Activated CD8-positive, alpha-beta T cell treated with anti-CD3 and anti-CD28 coated beads, Interleukin-2, amount 10 ng/mL, durations not matched to agents 7 days and 5 days (primary cell): ENCODE measurements at regions not wholly inside any gene's neighbourhood (a gene's known extent, or its start where the extent isn't known, plus 50 kb on each side); places are given as distances from the start of the nearest gene placed in this dataset.
"Not testable (repeated sequence)": the region's sequence is repeated elsewhere in the genome, so short reads cannot be mapped to it uniquely, and the experiment has no call there.

Experiments
- ATAC-seq: fragments of 150-1000 bp; cut with Tn5 transposase; one replicate; pipeline ENCODE4 v1.10.0; 2021; ENCODE audit warnings: moderate library complexity
- CTCF ChIA-PET: fragments of 350-600 bp; sonication (Branson Sonifier 250); formaldehyde crosslinking; loops from one replicate; lab custom pipeline; 2021; ENCODE audit warnings: antibody characterized with exemption; lab: Charles Lee
- POLR2A ChIA-PET: fragments of 350-600 bp; sonication (Branson Sonifier 250); formaldehyde crosslinking; loops from one replicate; lab custom pipeline; 2021; ENCODE audit warnings: antibody characterized with exemption; lab: Charles Lee
- DNase-seq: peaks from one replicate; pipeline ENCODE4 v3.0.0-alpha.2; 2020
- H3K27ac Mint-ChIP-seq: one replicate; pipeline ENCODE4 v1.8.0; 2021; ENCODE audit warnings: mild to moderate bottlenecking, mixed read lengths
- H3K27me3 Mint-ChIP-seq: one replicate; pipeline ENCODE4 v1.8.0; 2021; ENCODE audit warnings: low read depth, mixed read lengths
- H3K36me3 Mint-ChIP-seq: one replicate; pipeline ENCODE4 v1.8.0; 2021; ENCODE audit warnings: low read depth, mixed read lengths
- H3K4me1 Mint-ChIP-seq: one replicate; pipeline ENCODE4 v1.8.0; 2021; ENCODE audit warnings: low read depth, mixed read lengths
- H3K4me3 Mint-ChIP-seq: one replicate; pipeline ENCODE4 v1.8.0; 2021; ENCODE audit warnings: mild to moderate bottlenecking, mixed read lengths
- H3K9me3 Mint-ChIP-seq: one replicate; pipeline ENCODE4 v1.8.0; 2022; ENCODE audit warnings: mixed read lengths; ENCODE audit not compliant: insufficient read depth

DNA sequence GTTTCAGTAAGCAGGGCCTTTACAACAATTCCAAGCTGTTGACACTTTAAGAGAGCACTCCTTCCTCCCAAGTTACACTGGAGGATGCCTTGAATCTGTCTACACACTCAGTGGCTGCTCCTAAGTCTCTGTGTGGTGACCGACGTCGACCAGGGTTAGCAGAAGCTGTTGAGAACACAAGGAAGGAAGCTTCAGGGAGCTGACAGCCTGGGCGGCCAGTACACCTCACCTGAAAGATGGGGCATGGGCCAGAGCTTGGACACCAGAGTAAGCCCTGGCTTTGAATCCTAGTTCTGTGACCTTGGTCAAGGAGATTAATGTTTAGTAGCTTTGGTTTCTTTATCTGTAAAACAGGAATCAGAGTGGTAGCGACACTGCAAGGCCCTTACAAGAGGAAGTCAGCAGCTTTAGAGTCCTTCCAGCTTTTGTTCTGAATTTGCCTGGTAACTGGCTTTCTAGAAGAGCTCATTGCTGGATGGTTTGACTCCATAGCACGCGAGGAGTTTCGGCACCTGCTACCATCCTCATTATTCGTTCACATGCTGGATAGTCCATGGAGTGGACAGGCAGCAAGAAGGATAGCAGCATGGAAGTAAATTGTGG is 214.2 kb downstream of the FGF9 start:
- H3K4me3 Mint-ChIP-seq = no peak overlapping the region
- CTCF ChIA-PET = no interaction called here
- ATAC-seq = no peak

GRCh38 chr13:21885714-21886224 is 214.9 kb downstream of the FGF9 start:
- Mint-ChIP-seq H3K36me3 (no peaks in the 10 kb centered on the region), H3K27ac (no peak overlapping the region), H3K27me3 (no peaks in the 10 kb centered on the region), H3K9me3 (no peaks in the 10 kb centered on the region), H3K4me1 (no peaks in the 10 kb centered on the region), H3K4me3 (no peak overlapping the region)
- ChIA-PET CTCF (no interaction called here), POLR2A (no interaction called here)
- ATAC-seq (no peak), DNase-seq (no peak)

More for the DNA sequence above, 214.2 kb downstream of the FGF9 start:
- Mint-ChIP-seq H3K27ac (no peak overlapping the region), H3K27me3 (no peaks in the 10 kb centered on the region), H3K9me3 (no peaks in the 10 kb centered on the region), H3K36me3 (no peaks in the 10 kb centered on the region), H3K4me1 (no peaks in the 10 kb centered on the region)
- no peak for DNase-seq
- POLR2A ChIA-PET = no interaction called here

DNA sequence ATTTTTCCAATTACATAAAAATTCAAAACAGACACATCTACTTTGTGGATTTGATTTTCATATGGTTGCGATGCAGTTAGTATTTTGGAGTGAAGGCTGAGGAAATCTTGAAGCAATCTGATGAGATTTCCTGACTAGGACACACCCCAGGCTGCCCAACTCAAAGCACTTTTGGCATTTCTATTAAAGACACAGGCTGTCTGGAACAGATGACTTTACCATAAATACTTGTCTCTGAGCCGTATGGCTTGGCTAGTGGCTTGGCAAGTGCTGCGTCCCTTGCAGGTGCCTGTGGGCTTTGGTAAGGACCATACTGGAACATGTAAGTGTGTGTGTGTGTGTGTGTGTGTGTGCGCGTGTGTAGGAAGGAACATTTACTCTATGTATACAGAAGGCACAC is 218.8 kb downstream of the FGF9 start:
- no peaks in the 10 kb centered on the region for H3K4me1 Mint-ChIP-seq
- no peak overlapping the region for H3K27ac Mint-ChIP-seq
- no peaks in the 10 kb centered on the region for H3K9me3 Mint-ChIP-seq
- POLR2A ChIA-PET = no interaction called here
- H3K4me3 Mint-ChIP-seq = no peak overlapping the region
- no peaks in the 10 kb centered on the region for H3K27me3 Mint-ChIP-seq
- DNase-seq = no peak
- CTCF ChIA-PET = no interaction called here
- H3K36me3 Mint-ChIP-seq = no peaks in the 10 kb centered on the region
- no peak for ATAC-seq

- CTCF ChIA-PET, H3K27me3 Mint-ChIP-seq, DNase-seq, H3K36me3 Mint-ChIP-seq, H3K4me3 Mint-ChIP-seq, H3K27ac Mint-ChIP-seq, ATAC-seq, POLR2A ChIA-PET, H3K9me3 Mint-ChIP-seq, H3K4me1 Mint-ChIP-seq: not testable (repeated sequence)
Measured at GRCh38 chr13:21890220-21890619, 219.3 kb downstream of the FGF9 start.

- CTCF ChIA-PET = no interaction called here
- POLR2A ChIA-PET = no interaction called here
- DNase-seq (no peak), ATAC-seq (no peak)
- no peaks in the 10 kb centered on the region for H3K36me3 Mint-ChIP-seq
- no peak overlapping the region for H3K4me3 Mint-ChIP-seq
- H3K9me3 Mint-ChIP-seq = no peaks in the 10 kb centered on the region
- H3K27ac Mint-ChIP-seq = no peak overlapping the region
- no peaks in the 10 kb centered on the region for H3K27me3 Mint-ChIP-seq
- no peaks in the 10 kb centered on the region for H3K4me1 Mint-ChIP-seq
Measured at GRCh38 chr13:21894091-21894490, 223.2 kb downstream of the FGF9 start.

DNA sequence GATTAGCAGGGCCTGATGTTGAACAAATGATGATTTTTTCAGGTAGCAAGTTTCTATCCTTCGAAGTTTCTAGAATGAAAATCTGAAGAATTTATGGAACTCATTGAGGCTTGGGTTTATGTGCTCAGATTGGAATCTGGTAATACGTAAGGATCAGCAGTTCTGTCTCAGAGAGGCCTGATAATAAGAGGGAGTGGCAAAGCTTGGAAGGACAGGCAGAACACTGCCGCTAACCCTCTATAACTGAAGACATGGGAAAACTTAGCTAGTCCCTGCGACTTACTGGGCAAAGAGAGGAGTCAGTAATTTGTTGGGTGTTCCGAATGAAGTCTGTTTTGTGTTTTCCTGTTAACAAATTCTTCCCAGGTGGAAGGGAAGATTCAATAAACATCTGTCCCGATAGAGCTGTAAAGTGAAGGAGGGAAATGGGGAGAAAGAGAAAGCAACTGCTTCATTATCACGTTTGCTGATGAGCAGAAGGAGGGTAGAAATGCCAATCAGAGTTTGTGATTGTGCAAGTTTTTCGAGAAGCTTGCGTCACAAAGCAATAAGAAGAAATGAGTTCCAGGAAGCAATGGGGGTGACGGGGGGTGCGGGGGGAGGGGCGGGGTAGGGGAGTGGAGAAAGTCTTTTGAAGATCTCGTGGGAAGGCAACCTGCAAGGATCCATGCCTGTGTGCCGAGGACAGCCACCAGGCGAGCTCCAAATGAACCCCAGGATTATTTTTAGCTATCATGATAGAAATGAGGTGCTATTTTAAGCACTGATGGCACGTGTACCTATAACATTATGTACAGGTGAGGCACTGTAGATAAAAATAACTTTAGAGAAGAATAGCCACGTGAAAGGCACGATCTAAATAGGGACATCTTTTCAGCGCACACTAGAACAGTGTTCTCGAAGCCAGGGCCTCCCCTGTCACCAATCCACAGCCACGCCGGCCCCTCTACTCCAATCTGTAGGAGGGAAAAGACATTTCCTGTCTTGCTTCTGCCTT is 224.1 kb downstream of the FGF9 start:
- Mint-ChIP-seq H3K27ac (no peak overlapping the region), H3K4me1 (no peaks in the 10 kb centered on the region), H3K36me3 (no peaks in the 10 kb centered on the region), H3K4me3 (no peak overlapping the region), H3K9me3 (no peaks in the 10 kb centered on the region), H3K27me3 (no peaks in the 10 kb centered on the region)
- ATAC-seq (no peak), DNase-seq (no peak)
- ChIA-PET CTCF (no interaction called here), POLR2A (no interaction called here)

GRCh38 chr13:21895779-21896178 is 224.9 kb downstream of the FGF9 start:
- H3K27ac Mint-ChIP-seq = no peak overlapping the region
- ChIA-PET CTCF (no interaction called here), POLR2A (no interaction called here)
- ATAC-seq (no peak), DNase-seq (no peak)
- H3K36me3 Mint-ChIP-seq = no peaks in the 10 kb centered on the region
- H3K9me3 Mint-ChIP-seq = no peaks in the 10 kb centered on the region
- no peak overlapping the region for H3K4me3 Mint-ChIP-seq
- no peaks in the 10 kb centered on the region for H3K4me1 Mint-ChIP-seq
- H3K27me3 Mint-ChIP-seq = no peaks in the 10 kb centered on the region

DNA sequence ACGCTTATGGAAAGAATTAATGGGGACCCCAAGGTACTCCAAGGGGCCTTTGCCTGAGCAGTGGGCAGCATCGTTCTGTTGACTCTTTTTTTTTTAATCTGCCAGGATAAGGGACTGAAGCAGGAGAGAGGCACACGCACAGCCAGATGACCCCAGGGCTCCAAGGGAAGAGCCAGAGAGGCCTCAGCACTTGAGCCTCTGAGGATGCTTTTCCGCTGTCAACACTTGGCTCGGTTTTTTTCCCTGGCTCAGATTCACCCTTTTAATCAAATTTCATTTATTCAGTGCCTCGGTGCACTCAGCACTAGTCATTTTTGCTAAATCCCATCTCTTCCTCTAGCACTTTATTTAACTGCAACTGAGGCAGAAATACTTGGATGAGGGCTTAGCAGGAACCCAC is 226.3 kb downstream of the FGF9 start:
- Mint-ChIP-seq H3K4me1 (no peaks in the 10 kb centered on the region), H3K36me3 (no peaks in the 10 kb centered on the region), H3K4me3 (no peak overlapping the region), H3K27me3 (no peaks in the 10 kb centered on the region), H3K27ac (no peak overlapping the region), H3K9me3 (no peaks in the 10 kb centered on the region)
- ATAC-seq (no peak), DNase-seq (no peak)
- ChIA-PET POLR2A (no interaction called here), CTCF (no interaction called here)

GRCh38 chr13:21898459-21898858 is 227.6 kb downstream of the FGF9 start:
- POLR2A ChIA-PET = no interaction called here
- Mint-ChIP-seq H3K36me3 (no peaks in the 10 kb centered on the region), H3K4me3 (no peak overlapping the region), H3K27me3 (no peaks in the 10 kb centered on the region), H3K4me1 (no peaks in the 10 kb centered on the region), H3K27ac (no peak overlapping the region), H3K9me3 (no peaks in the 10 kb centered on the region)
- no peak for ATAC-seq
- DNase-seq = no peak
- CTCF ChIA-PET = no interaction called here

DNA sequence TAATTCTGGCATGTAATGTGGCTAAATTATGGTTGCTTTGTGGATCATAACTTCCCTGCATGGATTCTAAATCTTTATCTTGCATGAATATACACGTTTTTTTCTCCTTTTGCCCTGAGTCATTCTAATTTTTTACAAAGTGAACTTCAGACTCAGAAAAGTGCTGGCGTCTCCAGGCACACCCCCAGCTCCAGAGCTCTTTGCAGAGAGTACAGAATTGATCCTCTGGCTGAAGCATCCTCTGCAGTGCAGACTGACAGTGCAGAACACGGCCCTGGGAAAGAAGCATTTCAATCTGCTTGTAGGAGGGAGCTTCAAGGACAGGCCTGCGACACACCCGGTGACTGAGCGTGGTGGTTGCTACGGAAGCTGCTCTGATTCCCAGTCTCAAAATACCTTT is 228.1 kb downstream of the FGF9 start:
- Mint-ChIP-seq H3K36me3 (no peaks in the 10 kb centered on the region), H3K4me3 (no peak overlapping the region), H3K9me3 (no peaks in the 10 kb centered on the region), H3K27me3 (no peaks in the 10 kb centered on the region), H3K4me1 (no peaks in the 10 kb centered on the region), H3K27ac (no peak overlapping the region)
- ATAC-seq = no peak
- ChIA-PET POLR2A (no interaction called here), CTCF (no interaction called here)
- no peak for DNase-seq

DNA sequence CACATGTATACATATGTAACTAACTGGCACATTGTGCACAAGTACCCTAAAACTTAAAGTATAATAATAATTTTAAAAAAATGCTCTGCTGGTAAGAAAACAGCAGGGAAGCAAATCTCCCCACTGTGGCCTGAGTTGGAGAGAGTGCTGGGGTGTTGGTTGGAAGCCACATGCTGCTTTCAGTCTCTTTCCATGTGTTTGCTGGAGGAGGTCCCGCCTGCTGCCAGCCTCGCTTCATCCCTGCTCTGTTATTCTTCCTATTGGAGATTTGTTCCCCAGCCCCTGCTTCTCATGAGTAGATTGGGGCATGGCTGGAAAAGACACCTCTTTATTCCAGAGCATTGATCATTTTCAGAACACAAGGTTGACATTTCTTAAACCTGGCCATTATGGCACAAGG is 230.5 kb downstream of the FGF9 start:
- no peak for ATAC-seq
- Mint-ChIP-seq H3K27me3 (no peaks in the 10 kb centered on the region), H3K36me3 (no peaks in the 10 kb centered on the region), H3K4me3 (no peak overlapping the region), H3K27ac (no peak overlapping the region), H3K4me1 (no peaks in the 10 kb centered on the region), H3K9me3 (no peaks in the 10 kb centered on the region)
- ChIA-PET POLR2A (no interaction called here), CTCF (no interaction called here)
- DNase-seq = no peak
